ENCODE measurements at regions not wholly inside any gene's neighbourhood (a gene's known extent, or its start where the extent isn't known, plus 50 kb on each side); places are given as distances from the start of the nearest gene placed in this dataset.
"Not testable (repeated sequence)": the region's sequence is repeated elsewhere in the genome, so short reads cannot be mapped to it uniquely, and the experiment has no call there.

DNA sequence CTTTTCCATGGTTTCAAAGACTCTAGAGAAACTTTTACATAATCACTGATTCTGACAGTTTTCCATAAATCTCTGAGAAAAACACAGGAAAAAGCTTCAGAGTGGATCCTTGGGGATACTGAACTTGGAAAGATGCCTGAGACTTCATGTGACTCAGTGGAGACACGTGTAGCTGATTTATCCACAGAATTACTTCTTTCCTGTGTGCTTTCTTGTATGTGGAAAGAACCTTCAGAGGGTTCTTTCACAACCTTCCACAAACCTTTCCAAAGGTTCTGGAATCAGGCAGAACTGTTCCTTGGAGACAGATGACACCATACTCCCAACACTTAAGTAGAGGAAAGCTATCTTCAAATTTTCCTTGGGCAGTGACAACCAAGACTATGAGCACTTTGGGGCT lies 207.2 kb downstream of the RND3 start:
- DNase-seq (ENCODE audit: low read depth, low spot score): no peak
- H3K4me3 ChIP-seq (ENCODE audit: low read length): no peak overlapping the region

DNA sequence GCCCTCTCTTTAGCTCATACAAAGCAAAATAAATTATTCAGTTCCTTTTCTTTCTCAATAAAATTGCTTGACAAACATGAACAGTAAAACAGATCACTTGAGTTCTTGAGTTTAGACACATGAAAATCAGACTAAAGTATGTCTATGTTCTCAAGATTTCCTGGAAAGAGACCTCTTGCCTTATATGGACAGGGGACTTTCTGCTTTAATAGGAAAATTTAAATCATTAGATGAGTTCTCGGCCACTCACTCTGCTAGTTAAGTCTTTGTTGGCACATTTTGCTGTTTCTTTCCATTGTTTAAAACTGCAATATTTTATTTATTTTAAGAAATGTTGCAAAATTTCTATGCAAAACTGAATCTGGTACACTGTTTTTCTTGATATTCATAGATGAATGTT lies 207.8 kb downstream of the RND3 start:
- no peak for DNase-seq (ENCODE audit: low read depth, low spot score)
- no peak overlapping the region for H3K4me3 ChIP-seq (ENCODE audit: low read length)

- DNase-seq (ENCODE audit: low read depth, low spot score): no peak
Observed at GRCh38 chr2:150276737-150277136, 210.7 kb downstream of the RND3 start.

GRCh38 chr2:150274108-150274507 lies 213.4 kb downstream of the RND3 start:
- no peak for DNase-seq (ENCODE audit: low read depth, low spot score)
- H3K4me3 ChIP-seq (ENCODE audit: low read length): no peak overlapping the region

More at GRCh38 chr2:150276737-150277136, 210.7 kb downstream of the RND3 start:
- no peak overlapping the region for H3K4me3 ChIP-seq (ENCODE audit: low read length)

DNA sequence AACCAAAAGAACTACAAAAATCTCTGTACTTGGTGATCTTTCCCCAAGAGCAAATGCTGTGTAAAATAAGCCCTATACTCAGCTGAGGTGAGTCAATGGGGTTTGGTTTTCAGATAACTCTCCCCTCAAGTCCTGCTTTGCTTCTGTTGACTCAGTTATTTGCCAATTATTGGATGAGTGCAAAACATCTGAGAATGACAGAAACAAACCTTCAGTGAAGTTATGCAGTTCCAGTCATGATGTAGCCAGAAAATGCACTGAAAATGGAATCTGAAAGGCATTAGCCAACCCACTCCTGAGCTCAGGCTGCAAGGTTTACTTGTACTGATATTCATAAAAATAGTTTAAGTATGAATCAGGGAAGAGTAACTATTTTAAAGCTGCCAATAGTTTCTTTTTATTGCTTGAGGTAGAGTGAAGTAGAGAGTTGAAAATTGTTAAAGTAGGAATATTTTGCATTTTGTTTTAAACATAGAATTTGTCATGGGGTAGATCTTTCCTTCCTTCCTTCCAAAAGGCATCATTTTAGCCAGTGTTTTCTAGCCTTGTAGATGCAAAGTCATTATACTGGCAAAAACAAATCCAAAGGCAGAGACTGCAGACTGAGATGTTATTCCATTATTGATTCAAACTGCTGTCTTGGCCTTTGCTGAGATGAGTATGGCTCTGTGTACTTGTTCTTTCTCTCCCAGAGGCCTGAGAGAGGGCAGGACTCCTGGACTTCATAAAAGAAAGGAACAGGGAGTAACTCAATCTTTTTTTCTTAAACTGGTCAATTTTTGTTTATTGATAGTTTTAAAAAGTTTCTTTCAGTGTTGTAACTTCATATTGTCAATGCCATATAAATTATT lies 215.3 kb downstream of the RND3 start:
- H3K4me3 ChIP-seq (ENCODE audit: low read length): no peak overlapping the region
- DNase-seq (ENCODE audit: low read depth, low spot score): no peak

- DNase-seq (ENCODE audit: low read depth, low spot score): no peak
- no peak overlapping the region for H3K4me3 ChIP-seq (ENCODE audit: low read length)
Observed at GRCh38 chr2:150267651-150268415, 219.6 kb downstream of the RND3 start.

DNA sequence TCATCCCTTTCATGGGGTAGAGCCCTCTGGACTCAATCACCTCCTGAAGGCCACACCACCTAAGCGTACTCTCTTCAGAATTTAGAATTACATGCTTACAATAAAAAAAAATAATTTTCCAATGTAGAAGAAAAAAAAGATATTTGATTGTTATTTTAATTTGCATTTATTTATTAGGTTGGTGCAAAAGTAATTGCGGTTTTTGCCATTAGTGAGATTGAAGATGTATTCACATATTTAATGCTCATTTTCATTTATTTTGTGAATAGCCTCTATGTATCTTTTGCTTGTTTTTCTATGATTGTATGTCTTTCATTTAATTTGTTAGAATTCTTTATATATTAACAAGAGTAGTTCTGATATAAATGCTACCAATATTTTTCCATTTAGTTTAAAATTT lies 220.5 kb downstream of the RND3 start:
- no peak for DNase-seq (ENCODE audit: low read depth, low spot score)
- no peak overlapping the region for H3K4me3 ChIP-seq (ENCODE audit: low read length)

- no peak overlapping the region for H3K4me3 ChIP-seq (ENCODE audit: low read length)
- DNase-seq (ENCODE audit: low read depth, low spot score): no peak
Observed at GRCh38 chr2:150264442-150264841, 223.0 kb downstream of the RND3 start.

DNA sequence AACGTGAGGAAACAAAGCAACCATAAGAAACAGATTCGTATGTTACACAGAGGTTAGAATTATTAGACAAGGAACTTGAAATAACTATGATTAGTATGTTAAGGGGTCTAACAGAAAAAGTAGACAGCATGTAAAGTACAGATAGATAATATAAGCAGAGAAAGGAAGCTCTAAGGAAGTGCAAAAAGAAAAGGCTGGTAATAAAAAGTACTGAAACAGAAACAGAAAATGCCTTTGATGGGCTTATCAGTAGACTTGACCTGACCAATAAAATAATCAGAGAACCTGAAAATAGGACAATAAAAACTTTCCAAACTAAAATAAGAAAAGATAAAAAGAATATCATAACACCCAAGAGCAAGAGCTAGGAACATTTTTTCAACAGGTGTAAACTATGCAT lies 225.8 kb downstream of the RND3 start:
- H3K4me3 ChIP-seq (ENCODE audit: low read length): no peak overlapping the region
- DNase-seq (ENCODE audit: low read depth, low spot score): no peak

DNA sequence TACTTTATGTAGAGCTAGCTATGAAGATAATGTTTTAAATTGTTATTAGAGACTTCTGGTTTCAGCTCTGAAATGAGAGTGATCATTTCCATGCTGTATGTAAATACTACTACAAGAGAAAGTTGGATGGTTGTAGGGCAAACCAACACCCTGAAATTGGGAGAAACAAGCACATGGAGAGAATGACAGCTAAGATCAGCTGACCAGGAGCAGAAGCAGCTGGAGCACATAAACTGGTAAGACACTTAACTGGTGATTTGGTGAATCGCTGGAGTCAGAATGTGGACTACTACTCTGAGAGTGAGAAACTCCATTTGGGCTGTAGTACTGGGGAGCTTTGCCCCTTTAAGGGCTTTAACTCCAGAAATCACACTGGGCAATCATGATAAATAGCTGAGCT lies 226.8 kb downstream of the RND3 start:
- H3K4me3 ChIP-seq (ENCODE audit: low read length): no peak overlapping the region
- no peak for DNase-seq (ENCODE audit: low read depth, low spot score)

DNA sequence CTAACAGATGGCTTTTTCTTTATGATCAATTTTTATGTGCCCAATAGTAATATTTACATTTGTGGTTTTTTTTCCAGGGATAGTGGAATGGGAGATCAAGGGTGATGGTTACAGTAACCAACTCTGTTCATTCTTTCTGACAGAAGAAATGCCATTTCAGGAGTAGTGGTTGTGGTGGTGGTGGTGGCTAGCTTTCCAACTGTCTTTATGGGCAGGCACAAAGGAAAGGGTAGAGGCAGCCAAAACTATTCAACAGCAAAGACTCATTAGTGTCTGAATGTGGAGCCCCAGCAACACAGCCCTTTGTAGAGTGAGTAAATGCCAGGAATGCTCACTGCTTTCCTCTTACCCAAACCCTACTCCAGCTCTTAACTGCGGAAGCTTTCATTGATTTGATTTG lies 227.7 kb downstream of the RND3 start:
- no peak for DNase-seq (ENCODE audit: low read depth, low spot score)
- H3K4me3 ChIP-seq (ENCODE audit: low read length): no peak overlapping the region

- DNase-seq (ENCODE audit: low read depth, low spot score): no peak
- no peak overlapping the region for H3K4me3 ChIP-seq (ENCODE audit: low read length)
Observed at GRCh38 chr2:150258781-150259307, 228.6 kb downstream of the RND3 start.

DNA sequence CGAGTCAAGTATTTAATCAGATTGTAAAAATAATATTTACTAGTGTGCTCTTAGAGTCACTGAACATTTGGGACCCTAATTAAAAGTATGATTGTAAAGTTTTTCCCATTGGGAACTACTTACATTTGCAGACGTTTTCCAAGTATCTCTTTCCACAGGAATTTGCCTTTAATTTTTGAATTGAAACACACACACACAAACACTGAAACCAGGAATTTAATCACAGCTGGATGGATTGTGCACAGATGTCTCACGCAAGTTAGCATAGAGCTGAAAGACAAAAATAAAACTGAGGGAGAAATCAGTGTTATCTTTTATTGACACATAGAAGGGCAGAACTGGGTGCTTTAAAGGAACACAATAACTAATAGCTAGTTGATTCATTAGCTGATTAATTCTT lies 230.7 kb downstream of the RND3 start:
- no peak overlapping the region for H3K4me3 ChIP-seq (ENCODE audit: low read length)
- DNase-seq (ENCODE audit: low read depth, low spot score): no peak

DNA sequence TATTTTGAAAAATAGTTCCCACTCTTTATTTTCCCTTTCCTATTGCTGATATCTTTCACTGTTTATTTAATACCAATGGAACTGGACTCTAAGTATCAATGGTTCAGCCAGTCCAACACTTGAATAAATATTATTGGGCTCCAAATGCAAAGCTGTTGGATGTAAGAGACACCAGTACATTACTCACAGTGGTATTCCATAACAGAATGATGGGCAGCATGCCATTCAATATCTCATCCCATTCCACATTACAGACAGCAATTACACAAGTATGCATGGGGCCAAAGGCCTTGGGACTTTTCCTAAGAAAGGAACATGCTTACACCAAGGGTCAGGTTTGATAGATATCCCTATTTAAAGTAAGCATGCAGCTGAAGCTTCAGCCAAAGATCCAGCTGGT lies 231.9 kb downstream of the RND3 start:
- no peak for DNase-seq (ENCODE audit: low read depth, low spot score)
- no peak overlapping the region for H3K4me3 ChIP-seq (ENCODE audit: low read length)

DNA sequence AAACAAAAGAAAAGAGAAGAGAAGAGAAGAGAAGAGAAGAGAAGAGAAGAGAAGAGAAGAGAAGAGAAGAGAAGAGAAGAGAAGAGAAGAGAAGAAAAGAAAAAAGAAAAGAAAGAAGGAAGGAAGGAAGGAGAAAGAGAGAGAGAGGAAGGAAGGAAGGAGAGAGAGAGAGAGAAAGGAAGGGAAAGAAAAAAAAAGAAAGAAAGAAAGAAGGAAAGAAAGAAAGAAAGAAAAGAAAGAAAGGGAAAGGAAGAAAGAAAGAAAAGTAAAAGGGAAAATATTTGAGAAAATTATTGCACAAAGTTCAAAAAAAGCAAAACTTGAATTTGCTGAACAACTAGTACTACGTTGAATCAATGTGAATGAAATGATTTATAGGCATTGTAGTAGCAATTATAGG lies 237.7 kb downstream of the RND3 start:
- DNase-seq (ENCODE audit: low read depth, low spot score); H3K4me3 ChIP-seq (ENCODE audit: low read length): not testable (repeated sequence)

DNA sequence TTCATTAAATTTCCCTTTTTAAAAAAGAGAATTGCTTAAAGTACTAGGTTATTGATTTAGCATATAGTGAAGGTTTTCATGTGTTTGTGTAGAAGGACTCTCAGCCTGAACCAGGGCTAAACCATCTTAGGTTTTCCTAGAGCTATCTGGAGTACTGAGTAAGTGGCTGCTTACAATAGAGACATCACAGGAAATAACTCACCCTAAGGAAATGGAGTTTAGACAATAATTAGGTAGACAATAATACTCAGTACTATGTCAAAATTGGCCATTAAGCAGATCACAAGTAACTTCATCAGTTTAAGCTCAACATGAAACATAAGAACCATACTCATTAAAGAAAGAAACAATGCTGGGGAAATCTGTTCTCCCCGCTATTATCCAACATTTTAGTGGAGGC lies 240.0 kb downstream of the RND3 start:
- no peak overlapping the region for H3K4me3 ChIP-seq (ENCODE audit: low read length)
- no peak for DNase-seq (ENCODE audit: low read depth, low spot score)

- no peak overlapping the region for H3K4me3 ChIP-seq (ENCODE audit: low read length)
- DNase-seq (ENCODE audit: low read depth, low spot score): no peak
Observed at GRCh38 chr2:150234787-150235446, 252.6 kb downstream of the RND3 start.

GRCh38 chr2:150232871-150233270 lies 254.6 kb downstream of the RND3 start:
- H3K4me3 ChIP-seq (ENCODE audit: low read length): no peak overlapping the region
- DNase-seq (ENCODE audit: low read depth, low spot score): no peak

GRCh38 chr2:150232321-150232720 lies 255.1 kb downstream of the RND3 start:
- H3K4me3 ChIP-seq (ENCODE audit: low read length): no peak overlapping the region
- no peak for DNase-seq (ENCODE audit: low read depth, low spot score)

DNA sequence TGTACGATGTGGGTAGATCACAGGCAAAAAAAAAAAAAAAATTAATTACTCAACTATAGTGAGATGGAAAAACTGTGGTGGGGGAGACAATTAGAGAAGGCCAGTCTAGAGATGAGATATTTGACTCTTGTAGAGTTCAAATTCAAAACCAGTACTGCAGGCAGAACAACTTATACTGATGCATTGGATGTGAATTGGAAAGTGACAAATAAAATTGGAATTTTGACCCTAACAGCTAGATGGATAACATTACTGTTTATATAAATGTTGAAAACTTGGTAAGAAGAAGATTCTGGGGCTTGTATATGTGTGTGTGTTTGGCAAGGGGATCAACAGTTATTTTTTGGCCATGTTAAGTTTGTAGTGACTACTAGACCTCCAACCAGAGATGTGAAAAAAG lies 256.9 kb downstream of the RND3 start:
- no peak overlapping the region for H3K4me3 ChIP-seq (ENCODE audit: low read length)
- DNase-seq (ENCODE audit: low read depth, low spot score): no peak
